HG03045 (cell line): ENCODE measurements at regions not wholly inside any gene's neighbourhood (a gene's known extent, or its start where the extent isn't known, plus 50 kb on each side); places are given as distances from the start of the nearest gene placed in this dataset.

Source experiments
- ATAC-seq: cut with Tn5 transposase; IDR thresholded peaks from one replicate; pipeline ENCODE4 v1.9.1; 2021; ENCODE audit warnings: mild to moderate bottlenecking, moderate library complexity; ENCODE audit not compliant: unreplicated experiment

DNA sequence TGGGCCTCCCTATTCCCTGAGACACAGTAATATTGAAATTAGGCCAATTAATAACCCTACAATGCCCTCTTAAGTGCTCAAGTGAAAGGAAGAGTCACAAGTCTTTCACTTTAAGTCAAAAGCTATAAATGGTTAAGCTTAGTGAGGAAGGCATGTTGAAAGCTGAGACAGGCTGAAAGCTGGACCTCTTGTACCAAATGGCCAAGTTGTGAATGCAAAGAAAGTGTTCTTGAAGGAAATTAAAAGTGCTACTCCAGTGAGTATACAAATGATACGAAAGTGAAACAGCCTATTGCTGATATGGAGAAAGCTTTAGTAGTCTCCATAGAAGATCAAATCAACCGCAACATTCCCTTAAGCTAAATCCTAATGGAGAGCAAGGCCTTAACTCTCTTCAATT lies 140.8 kb downstream of the PTCSC3 start:
- no peak for ATAC-seq

GRCh38 chr14:36028665-36029064 lies 147.9 kb downstream of the PTCSC3 start:
- no peak for ATAC-seq

GRCh38 chr14:36028218-36028617 lies 148.3 kb downstream of the PTCSC3 start:
- no peak for ATAC-seq

GRCh38 chr14:36027354-36027753 lies 149.2 kb downstream of the PTCSC3 start:
- ATAC-seq = no peak

DNA sequence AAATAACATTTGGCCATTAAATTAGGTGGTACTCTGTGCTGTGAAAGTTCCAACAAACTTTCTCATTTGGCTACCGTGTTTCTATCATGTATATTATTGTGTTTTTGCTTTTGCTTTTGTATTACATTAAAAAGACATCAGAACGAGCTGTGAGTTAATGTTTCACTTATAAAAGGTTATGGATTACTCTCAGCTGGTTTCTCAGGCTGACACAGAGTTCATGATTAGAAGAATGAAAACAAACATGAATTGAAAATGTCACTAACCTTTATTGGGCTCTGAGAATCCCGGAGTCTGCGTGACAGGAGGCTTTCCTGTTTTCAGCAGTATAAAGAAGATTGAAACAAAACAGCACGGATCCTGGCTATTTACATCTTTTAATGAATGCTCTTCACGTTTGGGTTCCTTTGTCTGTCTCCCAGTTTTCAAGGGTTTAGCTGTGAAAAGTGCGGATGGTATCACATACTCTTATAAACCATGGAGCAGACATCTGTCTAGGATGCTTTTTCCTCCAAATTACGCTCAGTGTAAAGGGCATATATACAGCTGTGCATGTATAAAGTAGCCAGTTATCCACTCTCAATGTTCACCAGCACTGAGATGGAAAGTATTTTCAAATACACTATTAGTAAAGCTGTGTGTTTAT lies 153.6 kb downstream of the PTCSC3 start:
- ATAC-seq = no peak

GRCh38 chr14:36021591-36022320 lies 154.8 kb downstream of the PTCSC3 start:
- ATAC-seq = no peak

GRCh38 chr14:36021030-36021422 lies 155.5 kb downstream of the PTCSC3 start:
- ATAC-seq = no peak

DNA sequence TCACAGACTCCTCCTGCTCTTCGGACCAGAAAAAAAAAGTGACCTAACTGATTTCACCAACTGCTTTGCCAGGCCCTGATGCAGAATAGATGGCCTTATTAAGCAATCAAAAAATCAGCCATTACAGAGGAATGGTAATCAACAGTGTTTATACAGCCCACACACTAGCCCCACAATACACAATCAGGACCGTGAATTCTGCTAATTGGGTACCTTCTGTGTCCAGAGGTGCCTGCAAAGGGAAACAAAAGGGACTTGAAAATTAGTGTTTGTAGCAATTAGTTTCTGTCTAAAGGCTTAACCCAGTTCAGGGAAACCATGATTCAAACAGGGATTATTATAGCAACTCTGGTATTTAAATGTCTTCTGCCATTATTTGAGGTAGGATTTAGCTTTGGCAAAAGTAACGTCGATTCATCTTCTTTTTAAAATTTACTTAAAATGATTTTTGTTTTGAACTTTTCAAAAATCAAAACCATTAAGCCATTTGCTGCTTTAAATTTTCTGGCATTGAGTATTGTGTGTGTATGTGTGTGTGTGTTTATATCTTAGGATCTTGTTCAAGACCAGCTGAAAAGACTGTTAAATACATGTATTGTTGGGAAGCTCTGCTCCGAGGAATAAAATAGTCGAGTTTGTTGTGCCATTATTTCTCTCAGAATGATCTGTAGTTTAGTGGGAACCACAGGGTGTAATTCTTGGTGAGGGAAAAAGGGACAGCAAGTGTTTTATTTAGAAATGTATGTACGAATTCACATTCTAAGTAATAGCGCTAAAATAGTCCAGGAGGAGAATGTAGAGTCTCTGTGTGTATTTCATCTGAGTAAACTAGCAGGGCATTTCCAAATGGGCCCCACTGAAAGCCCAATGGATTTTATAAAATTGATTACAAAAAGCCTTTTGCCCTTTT lies 156.1 kb downstream of the PTCSC3 start:
- ATAC-seq = no peak

DNA sequence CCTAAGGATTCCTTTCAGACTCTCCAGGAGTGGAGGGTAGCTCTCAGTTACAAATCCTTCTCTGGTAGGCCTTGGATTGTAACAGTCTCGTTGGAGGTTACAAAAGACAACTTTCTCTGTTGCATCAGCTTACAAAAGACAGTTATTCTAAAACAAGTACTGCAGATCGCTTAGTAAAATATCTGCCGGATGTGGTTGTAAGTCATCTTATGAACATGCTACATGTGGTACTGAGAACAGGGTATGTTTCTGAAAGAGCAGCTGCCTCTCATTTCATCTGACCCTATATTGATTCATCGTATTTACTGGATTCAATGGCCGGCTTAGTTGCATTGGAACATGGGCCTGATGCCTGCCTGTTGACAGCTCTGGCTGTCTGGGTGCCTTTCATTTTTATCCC lies 157.4 kb downstream of the PTCSC3 start:
- ATAC-seq = no peak

DNA sequence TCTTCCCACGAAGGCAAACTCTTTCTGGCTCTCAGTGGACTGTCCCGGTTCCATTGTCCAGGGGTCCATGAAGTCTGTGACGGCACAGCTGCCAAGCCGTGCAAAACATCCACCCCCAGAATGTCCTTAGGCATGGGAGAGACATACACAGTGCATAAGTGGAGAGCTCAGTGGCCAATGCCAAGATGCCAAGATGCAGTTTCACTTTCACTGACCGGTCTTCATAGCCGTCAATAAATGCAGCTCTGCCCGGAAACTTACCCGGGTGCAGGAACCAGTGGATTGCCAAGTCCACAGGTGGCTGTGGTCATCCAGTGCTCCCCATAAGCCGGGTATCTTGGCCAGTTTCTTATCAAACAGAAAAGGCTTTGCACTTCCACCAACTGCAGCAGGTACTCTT lies 162.3 kb downstream of the PTCSC3 start:
- ATAC-seq = no peak

- no peak for ATAC-seq
Observed at GRCh38 chr14:36013483-36013882, 163.0 kb downstream of the PTCSC3 start.

DNA sequence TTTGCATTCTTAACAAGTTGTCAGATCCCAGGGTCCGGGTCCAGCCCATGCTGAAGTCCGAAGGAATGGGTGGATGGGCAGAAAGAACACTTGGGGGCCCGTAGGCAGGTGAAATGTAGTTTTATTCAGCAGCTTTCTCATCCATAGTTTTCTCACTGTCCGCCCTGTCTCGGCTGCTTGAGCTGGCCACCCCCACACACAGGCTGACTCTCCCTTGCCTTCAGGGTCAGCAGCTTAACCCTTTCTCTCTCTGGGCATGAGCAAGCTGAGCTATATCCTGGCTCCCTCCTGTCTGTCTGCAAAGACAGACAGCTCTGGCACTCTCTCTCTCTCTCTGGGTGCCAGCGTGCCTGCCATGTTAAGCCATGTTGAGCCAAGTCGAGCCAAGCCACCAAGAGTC lies 163.9 kb downstream of the PTCSC3 start:
- ATAC-seq = no peak

DNA sequence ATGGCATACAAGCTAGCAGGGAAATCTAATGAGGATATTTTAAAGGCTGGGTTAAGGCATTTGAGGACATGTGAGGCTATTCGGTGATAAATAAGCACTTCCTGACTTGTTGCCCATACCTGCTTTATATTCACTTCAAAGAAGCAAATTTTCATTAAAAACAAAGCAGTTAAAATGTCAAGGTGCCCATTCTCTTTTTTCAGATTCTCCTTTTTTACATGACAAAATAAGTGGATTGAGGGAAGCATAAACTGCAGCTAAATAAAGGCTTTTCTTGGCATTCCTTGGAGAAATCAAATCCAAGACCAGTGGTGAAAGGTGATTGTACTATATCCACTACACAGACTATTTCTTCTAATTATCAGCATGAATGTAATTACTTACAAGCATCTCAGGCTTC lies 166.9 kb downstream of the PTCSC3 start:
- no peak for ATAC-seq

DNA sequence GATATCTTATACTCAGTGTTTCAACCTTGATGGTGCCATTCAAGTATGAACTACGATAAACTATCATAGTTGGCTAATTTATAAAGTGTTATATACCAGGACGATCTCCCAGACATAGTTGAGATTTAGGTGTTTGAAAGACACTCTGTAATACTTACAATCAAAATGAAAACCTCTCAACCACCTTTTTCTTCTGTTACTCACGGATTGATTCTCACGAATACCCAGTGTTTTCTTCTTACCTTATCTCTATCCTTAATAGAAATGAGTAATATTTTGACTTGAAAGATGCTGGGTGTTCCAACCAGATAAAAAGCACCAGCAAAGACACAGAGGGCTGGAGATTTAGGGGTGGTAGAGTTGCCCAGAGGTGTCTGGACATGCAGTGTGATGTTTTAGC lies 169.9 kb downstream of the PTCSC3 start:
- ATAC-seq = no peak

DNA sequence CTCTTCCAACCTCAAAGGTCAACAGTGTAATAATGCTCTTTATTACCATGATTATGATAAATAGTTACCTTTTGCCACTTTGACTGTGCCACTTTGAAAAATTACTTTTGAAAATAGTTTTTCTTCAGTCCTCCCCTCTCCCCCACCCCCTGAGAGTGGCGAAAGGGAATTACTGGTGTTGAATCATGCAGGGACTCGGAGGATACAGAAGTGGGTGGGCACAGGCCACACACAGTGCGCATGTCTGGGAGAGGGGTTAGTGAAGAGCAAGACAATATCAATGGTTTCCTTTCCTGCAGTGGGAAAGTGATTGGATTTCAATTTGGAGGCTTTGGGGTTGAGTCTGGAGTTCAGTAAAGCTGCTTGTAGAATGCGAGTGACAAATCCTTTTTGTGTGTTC lies 170.9 kb downstream of the PTCSC3 start:
- ATAC-seq = no peak

GRCh38 chr14:36001936-36002335 lies 174.6 kb downstream of the PTCSC3 start:
- ATAC-seq = no peak

DNA sequence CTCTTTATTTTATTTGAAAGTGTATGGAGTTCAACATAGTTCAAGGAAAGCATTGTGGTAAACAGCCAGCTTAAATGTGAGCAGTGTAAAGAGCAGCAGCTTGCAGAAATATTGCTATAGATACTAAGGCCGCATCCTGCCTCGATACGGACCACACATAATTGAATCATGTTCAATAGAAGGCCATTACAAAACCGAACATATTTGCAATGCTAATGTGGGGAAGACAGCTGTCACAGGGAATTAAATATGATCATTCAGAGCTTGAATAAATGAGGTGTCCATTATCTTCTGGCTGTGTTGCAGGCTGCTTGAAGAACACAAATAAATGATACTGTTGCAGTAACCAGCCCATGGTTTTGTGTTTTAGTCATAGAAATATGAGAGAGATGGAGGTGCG lies 173.2 kb downstream of the BRMS1L start:
- no peak for ATAC-seq

GRCh38 chr14:35998303-35998702 lies 172.2 kb downstream of the BRMS1L start:
- no peak for ATAC-seq

DNA sequence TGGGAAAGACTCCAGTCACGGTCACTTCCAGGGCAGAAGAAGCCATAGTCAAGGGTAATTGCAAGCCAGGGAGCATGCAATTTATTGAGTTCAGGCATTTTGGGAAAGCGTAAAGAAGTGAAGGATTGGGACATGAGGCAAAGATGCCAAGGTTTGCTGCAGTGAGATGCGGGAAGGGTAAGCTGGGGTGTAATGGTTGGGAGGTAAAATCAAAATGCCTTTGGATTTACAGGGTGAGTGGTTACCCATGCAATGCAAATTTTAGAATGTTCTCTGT lies 167.5 kb downstream of the BRMS1L start:
- ATAC-seq = no peak

GRCh38 chr14:35992816-35993683 lies 166.9 kb downstream of the BRMS1L start:
- ATAC-seq = no peak

GRCh38 chr14:35991356-35991755 lies 165.2 kb downstream of the BRMS1L start:
- no peak for ATAC-seq
